Mesenchymal stem cell (in vitro differentiated cells and primary cell): ENCODE measurements at regions not wholly inside any gene's neighbourhood (a gene's known extent, or its start where the extent isn't known, plus 50 kb on each side); places are given as distances from the start of the nearest gene placed in this dataset.

Experiments
- DNase-seq: peaks from one replicate; pipeline ENCODE4 v3.0.0-alpha.2; 2013
- H2AFZ ChIP-seq: one replicate; pipeline ENCODE4 v1.6.1; 2013; ENCODE audit warnings: low read depth, mild to moderate bottlenecking, control low read depth, inconsistent platforms, low read length, moderate library complexity
- H2AK5ac ChIP-seq: 2 replicates; pipeline ENCODE4 v1.6.1; 2013; ENCODE audit warnings: low read length, moderate library complexity, mild to moderate bottlenecking, inconsistent platforms; ENCODE audit not compliant: severe bottlenecking
- H2BK120ac ChIP-seq: one replicate; pipeline ENCODE4 v1.6.1; 2013; ENCODE audit warnings: low read depth, mild to moderate bottlenecking, inconsistent platforms, low read length, moderate library complexity
- H2BK12ac ChIP-seq, 2 experiments: one replicate each; pipeline ENCODE4 v1.6.1; 2013; ENCODE audit warnings: inconsistent platforms in 2 of 2, low read length in 2 of 2, mild to moderate bottlenecking in 2 of 2, moderate library complexity in 2 of 2, control low read depth in 1 of 2
- H2BK15ac ChIP-seq: one replicate; pipeline ENCODE4 v1.6.1; 2013; ENCODE audit warnings: mild to moderate bottlenecking, low read depth, inconsistent platforms; ENCODE audit not compliant: poor library complexity, severe bottlenecking
- H2BK5ac ChIP-seq: 2 replicates; pipeline ENCODE4 v1.6.1; 2013; ENCODE audit warnings: low read depth, mild to moderate bottlenecking, low read length, control low read depth, inconsistent platforms; ENCODE audit not compliant: poor library complexity, severe bottlenecking
- H3K14ac ChIP-seq, 2 experiments: one replicate each; pipeline ENCODE4 v1.6.1; 2013; ENCODE audit warnings: inconsistent platforms in 2 of 2, low read length in 2 of 2, control low read depth in 1 of 2, mild to moderate bottlenecking in 1 of 2, moderate library complexity in 1 of 2
- H3K18ac ChIP-seq, 2 experiments: one replicate each; pipeline ENCODE4 v1.6.1; 2013; ENCODE audit warnings: inconsistent platforms in 2 of 2, low read length in 2 of 2, control low read depth in 1 of 2, low read depth in 1 of 2, mild to moderate bottlenecking in 1 of 2
- H3K23ac ChIP-seq, 2 experiments: one replicate each; pipeline ENCODE4 v1.6.1; 2013; ENCODE audit warnings: inconsistent platforms in 2 of 2, low read length in 2 of 2, mild to moderate bottlenecking in 2 of 2, moderate library complexity in 2 of 2, control low read depth in 1 of 2
- H3K27ac ChIP-seq: 2 replicates; pipeline ENCODE4 v1.5.1; 2013; ENCODE audit warnings: mild to moderate bottlenecking, moderate library complexity, low read length, control low read depth, inconsistent platforms; ENCODE audit not compliant: poor library complexity, severe bottlenecking
- H3K27me3 ChIP-seq, 2 experiments: 2 replicates each; pipeline versions ENCODE4 v1.6.1 to v1.7.0; 2013; ENCODE audit warnings: low read length in 2 of 2, mild to moderate bottlenecking in 2 of 2, moderate library complexity in 2 of 2, control low read depth in 1 of 2, inconsistent platforms in 1 of 2; ENCODE audit not compliant: control insufficient read depth in 1 of 2, insufficient read depth in 1 of 2
- H3K36me3 ChIP-seq, 2 experiments: 2 replicates each; pipeline versions ENCODE4 v1.6.1 to v1.7.0; 2013; ENCODE audit warnings: low read length in 2 of 2, control low read depth in 1 of 2, inconsistent platforms in 1 of 2, low read depth in 1 of 2, mild to moderate bottlenecking in 1 of 2; ENCODE audit not compliant: insufficient read depth in 2 of 2, control insufficient read depth in 1 of 2
- H3K4ac ChIP-seq, 2 experiments: one replicate each; pipeline ENCODE4 v1.6.1; 2013; ENCODE audit warnings: inconsistent platforms in 2 of 2, low read length in 2 of 2, mild to moderate bottlenecking in 2 of 2, moderate library complexity in 2 of 2, control low read depth in 1 of 2, low read depth in 1 of 2
- H3K4me1 ChIP-seq: 2 replicates; pipeline ENCODE4 v1.6.1; 2013; ENCODE audit warnings: low read depth, low read length, control low read depth; ENCODE audit not compliant: control insufficient read depth, insufficient read depth
- H3K4me2 ChIP-seq: 2 replicates; pipeline ENCODE4 v1.6.1; 2013; ENCODE audit warnings: low read length, mild to moderate bottlenecking, inconsistent platforms; ENCODE audit not compliant: poor library complexity, severe bottlenecking
- H3K4me3 ChIP-seq, 2 experiments: 2 replicates each; pipeline versions ENCODE4 v1.5.1 to v1.7.0; 2013; ENCODE audit warnings: low read length in 2 of 2, mild to moderate bottlenecking in 2 of 2, control low read depth in 1 of 2, low read depth in 1 of 2; ENCODE audit not compliant: insufficient read depth in 1 of 2
- H3K79me1 ChIP-seq: replicated peaks from 2 replicates; pipeline ENCODE4 v1.6.1; 2013; ENCODE audit warnings: mild to moderate bottlenecking, control low read depth, low read length, inconsistent platforms; ENCODE audit not compliant: poor library complexity, severe bottlenecking
- H3K9ac ChIP-seq: 2 replicates; pipeline ENCODE4 v1.7.0; 2013; ENCODE audit warnings: mild to moderate bottlenecking, low read length, moderate library complexity
- H3K9me3 ChIP-seq: 2 replicates; pipeline ENCODE4 v1.7.0; 2013; ENCODE audit warnings: mild to moderate bottlenecking, low read length; ENCODE audit not compliant: control insufficient read depth
- H4K8ac ChIP-seq: one replicate; pipeline ENCODE4 v1.6.1; 2013; ENCODE audit warnings: inconsistent platforms, mild to moderate bottlenecking, low read length, moderate library complexity
- H4K91ac ChIP-seq: one replicate; pipeline ENCODE4 v1.6.1; 2013; ENCODE audit warnings: mild to moderate bottlenecking, low read length, inconsistent platforms
- WGBS: methylation state at CpG from one replicate; pipeline ENCODE4 v1.1.7; 2013; ENCODE audit warnings: mixed read lengths; 5-methylcytosine and 5-hydroxymethylcytosine counted together

GRCh38 chr9:86599561-86599960 is 245.4 kb upstream of the TUT7 start:
- no peak overlapping the region for H3K23ac ChIP-seq
- H4K8ac ChIP-seq = no peak overlapping the region
- H3K27ac ChIP-seq = no peak overlapping the region
- peaks cover 3% of the 10 kb centered on the region for H3K4me1 ChIP-seq
- H4K91ac ChIP-seq = no peak overlapping the region
- H3K36me3 ChIP-seq = no peaks in the 10 kb centered on the region
- H2BK120ac ChIP-seq = no peak overlapping the region
- no peak for DNase-seq
- no peak overlapping the region for H2BK12ac ChIP-seq
- H2AK5ac ChIP-seq = no peak overlapping the region
- no peak overlapping the region for H2BK5ac ChIP-seq
- H3K79me1 ChIP-seq = no peaks in the 10 kb centered on the region
- H3K4me3 ChIP-seq = no peak overlapping the region
- peak overlapping the region; percentile 47 for H3K9ac ChIP-seq
- WGBS = 64% methylated on average over 1 of the region's 1 CpG
- no peak overlapping the region for H2BK15ac ChIP-seq
- H3K18ac ChIP-seq = no peak overlapping the region
- peaks cover 0 to 18% of the 10 kb centered on the region in 2 experiments for H3K27me3 ChIP-seq
- no peak overlapping the region for H3K4me2 ChIP-seq
- no peak overlapping the region for H3K4ac ChIP-seq
- no peak overlapping the region for H3K14ac ChIP-seq
- H2AFZ ChIP-seq = no peak overlapping the region
- peaks cover 4% of the 10 kb centered on the region for H3K9me3 ChIP-seq

DNA sequence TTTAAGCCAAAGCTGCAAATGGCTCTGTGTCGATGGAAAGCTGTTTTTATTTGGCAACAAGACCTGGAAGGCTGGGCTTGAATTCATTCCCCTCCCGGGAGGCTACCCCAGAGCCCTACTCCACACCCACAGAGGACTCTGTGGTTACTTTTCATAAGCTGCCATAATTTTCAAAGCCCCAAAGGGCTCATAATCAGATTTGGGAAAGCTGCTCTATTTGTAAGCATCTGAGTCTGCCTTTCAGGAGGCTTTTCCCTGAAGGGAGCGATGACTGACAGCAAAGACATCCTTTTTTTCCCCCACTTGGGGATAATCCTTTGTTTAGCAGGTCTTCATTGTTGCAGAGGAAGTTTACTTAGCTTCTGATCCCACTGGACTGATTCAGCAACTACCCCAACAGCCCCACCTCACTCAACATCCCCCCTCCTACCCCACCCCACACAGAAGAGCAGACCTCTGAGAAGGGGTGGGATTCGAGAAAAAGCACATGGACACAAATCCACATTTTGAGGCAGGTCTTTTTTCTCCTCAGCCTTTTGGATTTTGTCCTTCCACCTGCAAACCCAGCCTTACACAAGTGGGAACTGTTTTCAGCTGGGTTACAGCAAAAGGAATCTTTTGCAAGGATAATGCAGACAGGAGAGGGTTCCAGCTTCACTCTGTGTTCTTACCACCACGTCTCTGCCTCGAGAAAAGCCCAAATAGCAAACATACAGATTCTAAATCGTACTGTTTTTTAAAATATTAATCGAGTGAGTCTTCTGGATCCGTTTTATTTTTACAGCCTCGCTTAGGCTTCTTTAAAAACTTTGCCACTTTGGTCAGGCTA is 244.4 kb upstream of the TUT7 start:
- H3K4me3 ChIP-seq = no peak overlapping the region
- H2AK5ac ChIP-seq = no peak overlapping the region
- no peaks in the 10 kb centered on the region for H3K36me3 ChIP-seq
- H3K23ac ChIP-seq = no peak overlapping the region
- H3K14ac ChIP-seq = no peak overlapping the region
- H2BK120ac ChIP-seq = no peak overlapping the region
- H4K91ac ChIP-seq = no peak overlapping the region
- peaks cover 0 to 18% of the 10 kb centered on the region in 2 experiments for H3K27me3 ChIP-seq
- no peak overlapping the region for H2BK12ac ChIP-seq
- H3K9me3 ChIP-seq = peaks cover 4% of the 10 kb centered on the region
- peak overlapping the region; percentile 24 for H2BK5ac ChIP-seq
- no peak overlapping the region for H3K18ac ChIP-seq
- H3K4me1 ChIP-seq = peaks cover 3% of the 10 kb centered on the region
- no peaks in the 10 kb centered on the region for H3K79me1 ChIP-seq
- peak overlapping the region; percentile 47 for H3K9ac ChIP-seq
- H3K4me2 ChIP-seq = no peak overlapping the region
- H3K27ac ChIP-seq = no peak overlapping the region
- 69% methylated on average over 10 of the region's 10 CpGs for WGBS
- no peak overlapping the region for H2BK15ac ChIP-seq
- H2AFZ ChIP-seq = no peak overlapping the region
- DNase-seq = no peak
- no peak overlapping the region for H4K8ac ChIP-seq
- no peak overlapping the region for H3K4ac ChIP-seq

- H3K4me3 ChIP-seq = no peak overlapping the region
- no peaks in the 10 kb centered on the region for H3K36me3 ChIP-seq
- H3K4me1 ChIP-seq = peaks cover 2% of the 10 kb centered on the region
- H3K23ac ChIP-seq = no peak overlapping the region
- no peak overlapping the region for H4K8ac ChIP-seq
- no peak overlapping the region for H3K9ac ChIP-seq
- H3K27ac ChIP-seq = no peak overlapping the region
- no peak for DNase-seq
- no peak overlapping the region for H4K91ac ChIP-seq
- H2BK5ac ChIP-seq = no peak overlapping the region
- no peak overlapping the region for H3K4me2 ChIP-seq
- H3K18ac ChIP-seq = no peak overlapping the region
- H2BK120ac ChIP-seq = no peak overlapping the region
- no peak overlapping the region for H2BK12ac ChIP-seq
- no peak overlapping the region for H3K4ac ChIP-seq
- WGBS = 66% methylated on average over 10 of the region's 10 CpGs
- H3K27me3 ChIP-seq = peaks cover 0 to 20% of the 10 kb centered on the region in 2 experiments
- no peak overlapping the region for H2BK15ac ChIP-seq
- H2AFZ ChIP-seq = no peak overlapping the region
- H3K9me3 ChIP-seq = peaks cover 4% of the 10 kb centered on the region
- no peak overlapping the region for H3K14ac ChIP-seq
- H3K79me1 ChIP-seq = no peaks in the 10 kb centered on the region
- H2AK5ac ChIP-seq = no peak overlapping the region
These were observed 240.5 kb upstream of the TUT7 start for GRCh38 chr9:86594724-86595123.

DNA sequence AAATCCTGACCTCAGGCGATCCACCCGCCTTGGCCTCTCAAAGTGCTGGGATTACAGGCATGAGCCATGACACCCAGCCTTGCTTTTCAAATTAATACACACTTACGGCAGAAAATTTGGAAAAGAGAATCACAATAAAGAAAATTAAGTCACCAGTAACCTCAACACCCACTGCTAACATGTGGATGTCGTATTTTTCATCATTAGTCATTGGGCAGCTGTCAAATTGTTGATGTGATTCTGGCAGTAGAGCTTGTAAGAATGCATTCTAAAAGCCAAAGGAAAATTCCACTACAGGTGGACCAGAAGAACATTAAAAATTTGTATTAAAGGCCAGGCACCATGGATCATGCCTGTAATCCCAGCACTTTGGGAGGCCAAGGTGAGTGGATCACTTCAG is 237.3 kb upstream of the TUT7 start:
- H2BK15ac ChIP-seq = no peak overlapping the region
- WGBS = 73% methylated on average over 4 of the region's 4 CpGs

More for the DNA sequence above, 237.3 kb upstream of the TUT7 start:
- Histone ChIP-seq H3K4me2 (no peak overlapping the region), H3K23ac (no peak overlapping the region), H3K79me1 (no peaks in the 10 kb centered on the region), H3K4me3 (no peak overlapping the region), H3K27me3 (peaks cover 0 to 20% of the 10 kb centered on the region in 2 experiments), H3K4me1 (peaks cover 2% of the 10 kb centered on the region), H4K8ac (no peak overlapping the region), H2AFZ (no peak overlapping the region), H3K27ac (no peak overlapping the region), H4K91ac (no peak overlapping the region), H2BK12ac (no peak overlapping the region), H3K36me3 (no peaks in the 10 kb centered on the region), H3K9me3 (no peaks in the 10 kb centered on the region), H3K18ac (no peak overlapping the region), H2BK5ac (no peak overlapping the region), H2AK5ac (no peak overlapping the region), H3K9ac (no peak overlapping the region), H3K14ac (no peak overlapping the region), H3K4ac (no peak overlapping the region), H2BK120ac (no peak overlapping the region)
- no peak for DNase-seq
